HepG2 (cell line): ENCODE measurements at regions not wholly inside any gene's neighbourhood (a gene's known extent, or its start where the extent isn't known, plus 50 kb on each side); places are given as distances from the start of the nearest gene placed in this dataset.

Experiments
- ATAC-seq: fragments of 200-7000 bp; cut with Tn5 transposase; 3 replicates; pipeline ENCODE4 v1.9.1; 2020; ENCODE audit warnings: mild to moderate bottlenecking, moderate library complexity
- BruUV-seq: library from RNA; stranded (reverse); fragments of 400-500 nt; replicated peaks from 2 replicates; lab custom pipeline; 2021; lab: Mats Ljungman, UMichigan
- CTCF ChIA-PET: fragments of 300-600 bp; formaldehyde crosslinking; extraction: SDS; loops from one replicate; lab custom pipeline; 2021; ENCODE audit warnings: low total read pairs, inconsistent platforms, low intra/inter-chr PET ratio; lab: Yijun Ruan, JAX
- POLR2A ChIA-PET: fragments of 350-600 bp; sonication (Branson Sonifier 250); formaldehyde crosslinking; loops from one replicate; lab custom pipeline; 2020; ENCODE audit warnings: antibody characterized with exemption, inconsistent platforms; lab: Yijun Ruan, JAX
- DNase-seq: peaks from one replicate; pipeline ENCODE4 v3.0.0-alpha.2; 2015; ENCODE audit warnings: low spot score
- FAIRE-seq: peaks from 3 replicates; lab custom pipeline; 2011; peaks lifted over from hg19 to GRCh38; lab: Jason Lieb, UNC
- H2AFZ ChIP-seq: one replicate; pipeline ENCODE4 v1.6.1; 2011; ENCODE audit warnings: low read length, inconsistent platforms
- H3K27ac ChIP-seq: fragments of 300-600 bp; 3 replicates; pipeline ENCODE4 v1.8.0; 2011; ENCODE audit warnings: mixed run types, mild to moderate bottlenecking, mixed read lengths, low read length, inconsistent platforms; ENCODE audit not compliant: insufficient read depth; ENCODE audit errors: extremely low read length
- H3K27me3 ChIP-seq, 2 experiments: fragments of 200-600 bp in 1 of 2; 2 replicates in 1 of 2; 3 replicates in 1 of 2; pipeline versions ENCODE4 v1.6.0 to v1.8.0; 2011; ENCODE audit warnings: low read length in 2 of 2, mild to moderate bottlenecking in 2 of 2, moderate library complexity in 2 of 2, inconsistent platforms in 1 of 2; ENCODE audit not compliant: insufficient read depth in 2 of 2, control insufficient read depth in 1 of 2
- H3K36me3 ChIP-seq, 2 experiments: fragments of 200-600 bp in 1 of 2; replicated peaks in 1 of 2; 2 replicates in 1 of 2; 3 replicates in 1 of 2; pipeline versions ENCODE4 v1.5.1 to v1.8.0; 2011; ENCODE audit warnings: low read length in 2 of 2, inconsistent platforms in 1 of 2; ENCODE audit not compliant: insufficient read depth in 2 of 2, control insufficient read depth in 1 of 2
- H3K4me1 ChIP-seq: 2 replicates; pipeline ENCODE4 v1.5.1; 2012; ENCODE audit warnings: low read length, inconsistent platforms; ENCODE audit not compliant: insufficient read depth
- H3K4me2 ChIP-seq: 2 replicates; pipeline ENCODE4 v1.6.0; 2011; ENCODE audit warnings: low read depth, low read length, inconsistent platforms
- H3K4me3 ChIP-seq, 3 experiments: fragments of 200-600 bp in 1 of 3; sonication (generic), shearing (Covaris generic) in 1 of 3; replicated peaks in 1 of 3; 2 replicates each; pipeline ENCODE4 v1.5.1; 2011 to 2016; ENCODE audit warnings: low read length in 3 of 3, inconsistent platforms in 2 of 3, low read depth in 2 of 3, mild to moderate bottlenecking in 2 of 3, control low read depth in 1 of 3, mixed read lengths in 1 of 3; ENCODE audit not compliant: insufficient read depth in 1 of 3
- H3K79me2 ChIP-seq: one replicate; pipeline ENCODE4 v1.6.1; 2011; ENCODE audit warnings: low read length, inconsistent platforms; ENCODE audit not compliant: insufficient read depth
- H3K9ac ChIP-seq: 2 replicates; pipeline ENCODE4 v1.6.0; 2011; ENCODE audit warnings: mild to moderate bottlenecking, low read depth, low read length, inconsistent platforms; ENCODE audit not compliant: insufficient read depth
- H3K9me3 ChIP-seq: 2 replicates; pipeline ENCODE4 v1.5.1; 2012; ENCODE audit warnings: mild to moderate bottlenecking, low read length
- H4K20me1 ChIP-seq: 2 replicates; pipeline ENCODE4 v1.6.0; 2011; ENCODE audit warnings: inconsistent platforms, mild to moderate bottlenecking, low read length, moderate library complexity; ENCODE audit not compliant: insufficient read depth
- EP300 ChIP-seq, 3 experiments: sonication (generic) in 1 of 3; formaldehyde crosslinking in 1 of 3; IDR thresholded peaks; 2 replicates each; pipeline versions ENCODE4 v1.5.1 to v1.6.1; 2011 to 2020; ENCODE audit warnings: low read depth in 2 of 3, low read length in 2 of 3, borderline replicate concordance in 1 of 3, improper control_type of control experiment in 1 of 3, mild to moderate bottlenecking in 1 of 3, missing genetic modification reagents in 1 of 3, moderate library complexity in 1 of 3
- HNF4A ChIP-seq: sonication (generic); formaldehyde crosslinking; IDR thresholded peaks from 2 replicates; pipeline ENCODE4 v1.4.0; 2020; ENCODE audit warnings: missing genetic modification reagents
- IRX3 ChIP-seq: sonication (generic); formaldehyde crosslinking; IDR thresholded peaks from 2 replicates; pipeline ENCODE4 v1.8.1; 2023; ENCODE audit warnings: mild to moderate bottlenecking, low read depth, missing genetic modification reagents, borderline replicate concordance
- KLF9 ChIP-seq: IDR thresholded peaks from 2 replicates; pipeline ENCODE4 v1.6.1; 2016; ENCODE audit warnings: low read depth
- NFIC ChIP-seq: IDR thresholded peaks from 2 replicates; pipeline ENCODE4 v1.6.1; 2012; ENCODE audit warnings: mild to moderate bottlenecking, low read length, inconsistent platforms
- PLRG1 ChIP-seq: fragments of 450-650 bp; conservative IDR thresholded peaks from 2 replicates; pipeline ENCODE4 v1.6.1; 2016
- SMARCC2 ChIP-seq: fragments of 450-650 bp; IDR thresholded peaks from 2 replicates; pipeline ENCODE4 v1.6.1; 2017; ENCODE audit warnings: antibody characterized with exemption, mild to moderate bottlenecking
- SSRP1 ChIP-seq: IDR thresholded peaks from 2 replicates; pipeline ENCODE4 v1.6.1; 2016; ENCODE audit warnings: control low read depth
- TERF1 ChIP-seq: sonication (generic); formaldehyde crosslinking; IDR thresholded peaks from 2 replicates; pipeline ENCODE4 v1.8.0; 2022; ENCODE audit warnings: mild to moderate bottlenecking, missing genetic modification reagents, moderate library complexity
- U2AF1 ChIP-seq: fragments of 200-400 bp; formaldehyde crosslinking; optimal IDR thresholded peaks from 2 replicates; pipeline ENCODE3; 2017; ENCODE audit warnings: mild to moderate bottlenecking, low read depth, low read length
- ZBTB3 ChIP-seq: sonication (generic); formaldehyde crosslinking; IDR thresholded peaks from 2 replicates; pipeline ENCODE4 v1.4.0; 2020; ENCODE audit warnings: low read depth, mild to moderate bottlenecking, moderate library complexity, missing genetic modification reagents, borderline replicate concordance
- ZBTB39 ChIP-seq: sonication (generic); formaldehyde crosslinking; IDR thresholded peaks from 2 replicates; pipeline ENCODE4 v1.5.0; 2020; ENCODE audit warnings: missing genetic modification reagents
- ZBTB43 ChIP-seq: sonication (generic); formaldehyde crosslinking; conservative IDR thresholded peaks from 2 replicates; pipeline ENCODE4 v1.4.0; 2020; ENCODE audit warnings: missing genetic modification reagents
- ZNF230 ChIP-seq: sonication (generic); formaldehyde crosslinking; IDR thresholded peaks from 2 replicates; pipeline ENCODE4 v1.4.0; 2020; ENCODE audit warnings: mild to moderate bottlenecking, missing genetic modification reagents
- ZNF574 ChIP-seq: sonication (generic); formaldehyde crosslinking; IDR thresholded peaks from 2 replicates; pipeline ENCODE4 v1.4.0; 2020; ENCODE audit warnings: missing genetic modification reagents
- in situ Hi-C: cut with HindIII; loops from 2 replicates; pipeline ENCODE4 v1.10.0; 2017; ENCODE audit warnings: low pct_unique_long_range_greater_than_20kb; ENCODE audit not compliant: extremely low pct_ligation_motif_present
- intact Hi-C: fragments of 100-400 bp; cut with micrococcal nuclease; formaldehyde crosslinking; loops from one replicate; pipeline ENCODE4 v1.10.0; 2022; ENCODE audit not compliant: unreplicated experiment

GRCh38 chr19:30319876-30320275 is 52.3 kb upstream of the ZNF536 start:
- ChIA-PET POLR2A (no interaction called here), CTCF (no interaction called here)
- intact Hi-C loops: no loop called here
- ATAC-seq (no peak), DNase-seq (no peak), FAIRE-seq (no peak)
- Histone ChIP-seq H3K27ac (no peak overlapping the region), H4K20me1 (no peaks in the 10 kb centered on the region), H3K4me3 (no peak overlapping the region), H3K27me3 (peaks cover 0 to 6% of the 10 kb centered on the region in 2 experiments; a peak in 2 of 5 replicates), H3K4me1 (no peaks in the 10 kb centered on the region), H3K36me3 (no peaks in the 10 kb centered on the region), H3K9ac (no peak overlapping the region), H3K9me3 (no peaks in the 10 kb centered on the region), H2AFZ (no peak overlapping the region), H3K79me2 (no peaks in the 10 kb centered on the region), H3K4me2 (no peak overlapping the region)
- TF ChIP-seq TERF1 (CRISPR knock-in tag) (no peak), ZNF230 (CRISPR knock-in tag) (no peak), ZBTB43 (CRISPR knock-in tag) (no peak), EP300 (IDR thresholded peaks at IDR 0.05; ENCODE audit: low read depth in 2 of 2, low read length in 2 of 2) (no peak), EP300 (CRISPR knock-in tag; IDR thresholded peaks at IDR 0.05; ENCODE audit: borderline replicate concordance) (no peak), SMARCC2 (no peak), SSRP1 (CRISPR knock-in tag) (no peak), ZBTB3 (CRISPR knock-in tag) (no peak), ZNF574 (no peak), NFIC (no peak), IRX3 (CRISPR knock-in tag) (no peak), HNF4A (CRISPR knock-in tag) (no peak), KLF9 (CRISPR knock-in tag) (no peak), PLRG1 (no peak), ZBTB39 (CRISPR knock-in tag) (no peak), U2AF1 (no peak)
- in situ Hi-C loops: no loop called here
- BruUV-seq: no TSS peak
